ENCODE measurements at regions not wholly inside any gene's neighbourhood (a gene's known extent, or its start where the extent isn't known, plus 50 kb on each side); places are given as distances from the start of the nearest gene placed in this dataset.

- TF ChIP-seq, protein P1, sequence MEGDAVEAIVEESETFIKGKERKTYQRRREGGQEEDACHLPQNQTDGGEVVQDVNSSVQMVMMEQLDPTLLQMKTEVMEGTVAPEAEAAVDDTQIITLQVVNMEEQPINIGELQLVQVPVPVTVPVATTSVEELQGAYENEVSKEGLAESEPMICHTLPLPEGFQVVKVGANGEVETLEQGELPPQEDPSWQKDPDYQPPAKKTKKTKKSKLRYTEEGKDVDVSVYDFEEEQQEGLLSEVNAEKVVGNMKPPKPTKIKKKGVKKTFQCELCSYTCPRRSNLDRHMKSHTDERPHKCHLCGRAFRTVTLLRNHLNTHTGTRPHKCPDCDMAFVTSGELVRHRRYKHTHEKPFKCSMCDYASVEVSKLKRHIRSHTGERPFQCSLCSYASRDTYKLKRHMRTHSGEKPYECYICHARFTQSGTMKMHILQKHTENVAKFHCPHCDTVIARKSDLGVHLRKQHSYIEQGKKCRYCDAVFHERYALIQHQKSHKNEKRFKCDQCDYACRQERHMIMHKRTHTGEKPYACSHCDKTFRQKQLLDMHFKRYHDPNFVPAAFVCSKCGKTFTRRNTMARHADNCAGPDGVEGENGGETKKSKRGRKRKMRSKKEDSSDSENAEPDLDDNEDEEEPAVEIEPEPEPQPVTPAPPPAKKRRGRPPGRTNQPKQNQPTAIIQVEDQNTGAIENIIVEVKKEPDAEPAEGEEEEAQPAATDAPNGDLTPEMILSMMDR (conservative IDR thresholded peaks at IDR 0.05): no peak
- DNase-seq: no peak
- H3K4me1 Mint-ChIP-seq: no peaks in the 10 kb centered on the region
- no peaks in the 10 kb centered on the region for H3K36me3 ChIP-seq (ENCODE audit: control insufficient read depth, insufficient read depth, low read length)
- H3K4me1 ChIP-seq (ENCODE audit: control insufficient read depth, insufficient read depth, low read length): no peaks in the 10 kb centered on the region
- H3K9me3 Mint-ChIP-seq: no peaks in the 10 kb centered on the region
- no peaks in the 10 kb centered on the region for H3K36me3 Mint-ChIP-seq (ENCODE audit: low read depth)
- H3K4me3 ChIP-seq (ENCODE audit: low read length): no peak overlapping the region
- no peaks in the 10 kb centered on the region for H3K27me3 Mint-ChIP-seq (ENCODE audit: insufficient read depth)
- no peak overlapping the region for H3K27ac Mint-ChIP-seq
- H3K27ac ChIP-seq (ENCODE audit: low read depth, low read length): no peak overlapping the region
- H3K27me3 ChIP-seq (ENCODE audit: control insufficient read depth, insufficient read depth, low read length, poor library complexity, severe bottlenecking): no peaks in the 10 kb centered on the region
- H3K9me3 ChIP-seq (ENCODE audit: control insufficient read depth, low read length): no peaks in the 10 kb centered on the region
- H3K4me3 Mint-ChIP-seq: no peak overlapping the region
- no peak overlapping the region for H3K9ac ChIP-seq (ENCODE audit: extremely low read depth, low read length, poor library complexity, severe bottlenecking)
Observed at GRCh38 chr14:53766601-53767000, 190.0 kb downstream of the BMP4 start.

- Histone ChIP-seq H3K9me3 (ENCODE audit: control insufficient read depth, low read length) (no peaks in the 10 kb centered on the region), H3K36me3 (ENCODE audit: control insufficient read depth, insufficient read depth, low read length) (no peaks in the 10 kb centered on the region), H3K27ac (ENCODE audit: low read depth, low read length) (no peak overlapping the region), H3K4me1 (ENCODE audit: control insufficient read depth, insufficient read depth, low read length) (no peaks in the 10 kb centered on the region), H3K27me3 (ENCODE audit: control insufficient read depth, insufficient read depth, low read length, poor library complexity, severe bottlenecking) (no peaks in the 10 kb centered on the region), H3K9ac (ENCODE audit: extremely low read depth, low read length, poor library complexity, severe bottlenecking) (no peak overlapping the region), H3K4me3 (ENCODE audit: low read length) (no peak overlapping the region)
- WGBS, 2 experiments (ENCODE audit: insufficient coverage in 1 of 2, insufficient read length in 1 of 2): 89% methylated on average over 1 of the region's 2 CpGs; no CpG with 5 or more reads in 1 of the 2 experiments
- Mint-ChIP-seq H3K9me3 (no peaks in the 10 kb centered on the region), H3K27me3 (ENCODE audit: insufficient read depth) (no peaks in the 10 kb centered on the region), H3K4me1 (no peaks in the 10 kb centered on the region), H3K27ac (no peak overlapping the region), H3K4me3 (no peak overlapping the region), H3K36me3 (ENCODE audit: low read depth) (no peaks in the 10 kb centered on the region)
- DNase-seq: no peak
- TF ChIP-seq, protein P1 (conservative IDR thresholded peaks at IDR 0.05): no peak
Observed at GRCh38 chr14:53766106-53766505, 190.5 kb downstream of the BMP4 start.

- H3K4me3 ChIP-seq (ENCODE audit: low read length): no peak overlapping the region
- H3K27me3 Mint-ChIP-seq (ENCODE audit: insufficient read depth): no peaks in the 10 kb centered on the region
Observed at GRCh38 chr14:53764846-53765245, 191.8 kb downstream of the BMP4 start.

More at GRCh38 chr14:53764846-53765245, 191.8 kb downstream of the BMP4 start:
- H3K9ac ChIP-seq (ENCODE audit: extremely low read depth, low read length, poor library complexity, severe bottlenecking): no peak overlapping the region
- Mint-ChIP-seq H3K4me3 (no peak overlapping the region), H3K9me3 (no peaks in the 10 kb centered on the region), H3K27ac (no peak overlapping the region), H3K36me3 (ENCODE audit: low read depth) (no peaks in the 10 kb centered on the region), H3K4me1 (no peaks in the 10 kb centered on the region)
- no peaks in the 10 kb centered on the region for H3K27me3 ChIP-seq (ENCODE audit: control insufficient read depth, insufficient read depth, low read length, poor library complexity, severe bottlenecking)
- no peak overlapping the region for H3K27ac ChIP-seq (ENCODE audit: low read depth, low read length)
- TF ChIP-seq, protein P1 (conservative IDR thresholded peaks at IDR 0.05): no peak
- no peaks in the 10 kb centered on the region for H3K36me3 ChIP-seq (ENCODE audit: control insufficient read depth, insufficient read depth, low read length)
- no peaks in the 10 kb centered on the region for H3K9me3 ChIP-seq (ENCODE audit: control insufficient read depth, low read length)
- no peak for DNase-seq
- no peaks in the 10 kb centered on the region for H3K4me1 ChIP-seq (ENCODE audit: control insufficient read depth, insufficient read depth, low read length)
- WGBS, 2 experiments (ENCODE audit: insufficient coverage in 1 of 2, insufficient read length in 1 of 2): 91% methylated on average over 1 of the region's 1 CpG; no CpG with 5 or more reads in 1 of the 2 experiments
